MM.1S (cell line): ENCODE measurements at regions not wholly inside any gene's neighbourhood (a gene's known extent, or its start where the extent isn't known, plus 50 kb on each side); places are given as distances from the start of the nearest gene placed in this dataset.

Source experiments
- DNase-seq: peaks from one replicate; pipeline ENCODE4 v3.0.0-alpha.2; 2015
- H2AFZ ChIP-seq: fragments of 300-600 bp; sonication (generic); 2 replicates; pipeline ENCODE4 v1.6.0; 2016; ENCODE audit warnings: antibody characterized with exemption, low read length
- H3F3A ChIP-seq: fragments of 300-600 bp; sonication (generic); 2 replicates; pipeline ENCODE4 v1.6.1; 2016; ENCODE audit warnings: mild to moderate bottlenecking, antibody characterized with exemption, low read length, moderate library complexity, mixed read lengths; ENCODE audit not compliant: insufficient read depth
- H3K27ac ChIP-seq: fragments of 300-600 bp; sonication (generic); 2 replicates; pipeline ENCODE4 v1.5.1; 2016; ENCODE audit warnings: mild to moderate bottlenecking, low read length
- H3K27me3 ChIP-seq: fragments of 300-600 bp; sonication (generic); replicated peaks from 2 replicates; pipeline ENCODE4 v1.6.0; 2016; ENCODE audit warnings: low read length; ENCODE audit not compliant: insufficient read depth
- H3K36me3 ChIP-seq: fragments of 300-600 bp; sonication (generic); replicated peaks from 2 replicates; pipeline ENCODE4 v1.6.1; 2016; ENCODE audit warnings: mild to moderate bottlenecking, low read length, mixed read lengths; ENCODE audit not compliant: insufficient read depth
- H3K4me1 ChIP-seq: fragments of 300-600 bp; sonication (generic); 2 replicates; pipeline ENCODE4 v1.6.1; 2016; ENCODE audit warnings: low read length, mixed read lengths
- H3K4me2 ChIP-seq: fragments of 300-600 bp; sonication (generic); 2 replicates; pipeline ENCODE4 v1.6.0; 2016; ENCODE audit warnings: low read depth, low read length
- H3K4me3 ChIP-seq: fragments of 300-600 bp; sonication (generic); 2 replicates; pipeline ENCODE4 v1.5.1; 2016; ENCODE audit warnings: low read length, mixed read lengths
- H3K79me2 ChIP-seq: fragments of 300-600 bp; sonication (generic); 2 replicates; pipeline ENCODE4 v1.6.1; 2016; ENCODE audit warnings: mixed run types, low read length, mixed read lengths
- H3K9ac ChIP-seq: fragments of 300-600 bp; sonication (generic); 2 replicates; pipeline ENCODE4 v1.6.1; 2016; ENCODE audit warnings: low read length, mixed read lengths
- H3K9me2 ChIP-seq: fragments of 300-600 bp; sonication (generic); replicated peaks from 2 replicates; pipeline ENCODE4 v1.6.1; 2016; ENCODE audit warnings: mild to moderate bottlenecking, low read length, mixed read lengths; ENCODE audit not compliant: insufficient read depth
- H3K9me3 ChIP-seq: fragments of 300-600 bp; sonication (generic); replicated peaks from 2 replicates; pipeline ENCODE4 v1.6.1; 2016; ENCODE audit warnings: mild to moderate bottlenecking, low read length, mixed read lengths; ENCODE audit not compliant: insufficient read depth
- H4K20me1 ChIP-seq: fragments of 300-600 bp; sonication (generic); 2 replicates; pipeline ENCODE4 v1.6.1; 2016; ENCODE audit warnings: mild to moderate bottlenecking, low read length, moderate library complexity, mixed read lengths; ENCODE audit not compliant: insufficient read depth
- CTCF ChIP-seq: fragments of 300-600 bp; sonication (generic); IDR thresholded peaks from 2 replicates; pipeline ENCODE4 v1.5.1; 2016; ENCODE audit warnings: antibody characterized with exemption, low read length, mixed read lengths
- EZH2 ChIP-seq: fragments of 300-600 bp; sonication (generic); optimal IDR thresholded peaks from 2 replicates; pipeline ENCODE3; 2017; ENCODE audit warnings: low read depth, mild to moderate bottlenecking, antibody characterized with exemption, low read length, mixed read lengths
- EZH2phosphoT487 ChIP-seq: fragments of 300-600 bp; sonication (generic); IDR thresholded peaks from 2 replicates; pipeline ENCODE4 v1.6.1; 2018; ENCODE audit warnings: antibody characterized with exemption, low read length

GRCh38 chr1:57949168-57949567 is 525.3 kb upstream of the DAB1 start:
- no peak for DNase-seq

GRCh38 chr1:57947471-57947870 is 523.6 kb upstream of the DAB1 start:
- Histone ChIP-seq H3K36me3 (no peaks in the 10 kb centered on the region), H3K4me3 (no peak overlapping the region), H3K4me2 (no peak overlapping the region), H3F3A (no peaks in the 10 kb centered on the region), H3K9me2 (no peaks in the 10 kb centered on the region), H4K20me1 (no peaks in the 10 kb centered on the region), H3K4me1 (no peaks in the 10 kb centered on the region), H3K27ac (no peak overlapping the region), H3K27me3 (no peaks in the 10 kb centered on the region), H3K79me2 (no peaks in the 10 kb centered on the region), H3K9me3 (no peaks in the 10 kb centered on the region; the same call in 1 of the 2 replicates), H2AFZ (no peak overlapping the region), H3K9ac (no peak overlapping the region)
- no peak for DNase-seq
- TF ChIP-seq EZH2phosphoT487 (no peak), CTCF (no peak), EZH2 (no peak)

More at GRCh38 chr1:57949168-57949567, 525.3 kb upstream of the DAB1 start:
- Histone ChIP-seq H3K4me2 (no peak overlapping the region), H3K27ac (no peak overlapping the region), H3K9ac (no peak overlapping the region), H3K9me3 (no peaks in the 10 kb centered on the region; the same call in 1 of the 2 replicates), H3K9me2 (no peaks in the 10 kb centered on the region), H3K79me2 (no peaks in the 10 kb centered on the region), H3K27me3 (no peaks in the 10 kb centered on the region), H3F3A (no peaks in the 10 kb centered on the region), H3K4me1 (no peaks in the 10 kb centered on the region), H3K4me3 (no peak overlapping the region), H4K20me1 (no peaks in the 10 kb centered on the region), H3K36me3 (no peaks in the 10 kb centered on the region), H2AFZ (no peak overlapping the region)
- no peak for TF ChIP-seq CTCF
- no peak for TF ChIP-seq EZH2
- no peak for TF ChIP-seq EZH2phosphoT487

GRCh38 chr1:57945045-57945444 is 521.2 kb upstream of the DAB1 start:
- Histone ChIP-seq H3K9ac (no peak overlapping the region), H3K27me3 (no peaks in the 10 kb centered on the region), H3K27ac (no peak overlapping the region), H3K36me3 (no peaks in the 10 kb centered on the region), H4K20me1 (no peaks in the 10 kb centered on the region), H3K4me1 (no peaks in the 10 kb centered on the region), H3K9me2 (no peaks in the 10 kb centered on the region), H2AFZ (no peak overlapping the region), H3K9me3 (no peaks in the 10 kb centered on the region; the same call in 1 of the 2 replicates), H3K4me3 (no peak overlapping the region), H3K79me2 (no peaks in the 10 kb centered on the region), H3K4me2 (no peak overlapping the region), H3F3A (no peaks in the 10 kb centered on the region)
- no peak for DNase-seq
- TF ChIP-seq CTCF (no peak), EZH2 (no peak), EZH2phosphoT487 (no peak)
